GM12875 (cell line): ENCODE measurements at regions not wholly inside any gene's neighbourhood (a gene's known extent, or its start where the extent isn't known, plus 50 kb on each side); places are given as distances from the start of the nearest gene placed in this dataset.

ENCODE experiments used
- H3K4me3 ChIP-seq: one replicate; pipeline ENCODE4 v1.5.1; 2011; ENCODE audit warnings: low read depth, low read length, control low read depth
- TF ChIP-seq, protein P1 (sequence below): IDR thresholded peaks from 2 replicates; pipeline ENCODE4 v1.5.1; 2011; ENCODE audit warnings: low read depth, mild to moderate bottlenecking, control low read depth, inconsistent platforms, low read length, moderate library complexity, borderline replicate concordance; ENCODE audit not compliant: insufficient read depth

DNA sequence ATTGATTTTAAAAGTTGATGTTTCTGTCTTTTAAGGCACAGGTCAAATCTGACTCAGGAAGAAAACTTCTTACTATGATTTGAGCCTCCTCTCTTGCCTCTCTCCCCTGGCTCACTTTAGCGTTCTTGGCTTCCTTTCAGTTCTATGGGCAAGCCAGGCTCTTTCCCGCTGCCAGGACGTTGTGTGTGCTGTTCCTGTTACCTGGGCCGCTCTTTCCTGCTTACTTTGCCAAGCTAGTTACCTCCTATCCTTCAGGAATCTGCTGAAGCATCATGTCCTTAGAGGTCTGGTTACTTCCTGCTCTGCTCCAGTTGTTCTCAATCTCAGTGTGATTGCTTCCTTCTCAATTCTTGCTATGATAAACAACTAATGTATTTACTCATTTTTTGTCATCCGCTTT is 1108.5 kb upstream of the EEF2KMT start:
- TF ChIP-seq, protein P1, sequence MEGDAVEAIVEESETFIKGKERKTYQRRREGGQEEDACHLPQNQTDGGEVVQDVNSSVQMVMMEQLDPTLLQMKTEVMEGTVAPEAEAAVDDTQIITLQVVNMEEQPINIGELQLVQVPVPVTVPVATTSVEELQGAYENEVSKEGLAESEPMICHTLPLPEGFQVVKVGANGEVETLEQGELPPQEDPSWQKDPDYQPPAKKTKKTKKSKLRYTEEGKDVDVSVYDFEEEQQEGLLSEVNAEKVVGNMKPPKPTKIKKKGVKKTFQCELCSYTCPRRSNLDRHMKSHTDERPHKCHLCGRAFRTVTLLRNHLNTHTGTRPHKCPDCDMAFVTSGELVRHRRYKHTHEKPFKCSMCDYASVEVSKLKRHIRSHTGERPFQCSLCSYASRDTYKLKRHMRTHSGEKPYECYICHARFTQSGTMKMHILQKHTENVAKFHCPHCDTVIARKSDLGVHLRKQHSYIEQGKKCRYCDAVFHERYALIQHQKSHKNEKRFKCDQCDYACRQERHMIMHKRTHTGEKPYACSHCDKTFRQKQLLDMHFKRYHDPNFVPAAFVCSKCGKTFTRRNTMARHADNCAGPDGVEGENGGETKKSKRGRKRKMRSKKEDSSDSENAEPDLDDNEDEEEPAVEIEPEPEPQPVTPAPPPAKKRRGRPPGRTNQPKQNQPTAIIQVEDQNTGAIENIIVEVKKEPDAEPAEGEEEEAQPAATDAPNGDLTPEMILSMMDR, result no peak
- no peak overlapping the region for H3K4me3 ChIP-seq

DNA sequence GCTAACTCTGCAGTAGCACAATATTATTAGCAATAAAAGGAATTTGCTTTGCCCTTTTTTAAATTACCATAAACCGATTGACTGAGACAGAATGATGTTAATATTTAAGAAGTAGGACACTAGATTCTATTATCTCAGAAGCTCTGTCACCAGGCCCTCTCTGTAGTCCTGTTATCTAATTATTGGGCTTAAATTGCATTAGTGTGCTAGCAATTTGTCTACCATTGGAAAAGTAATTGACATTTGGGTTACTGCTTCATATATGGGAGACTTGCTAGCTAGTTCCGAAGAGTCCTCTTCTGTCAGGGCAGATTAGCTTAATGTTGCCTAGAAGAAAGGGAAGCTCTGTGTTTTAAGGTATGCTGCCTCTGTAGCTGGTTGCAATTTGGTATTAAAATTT is 1107.3 kb upstream of the EEF2KMT start:
- H3K4me3 ChIP-seq, result no peak overlapping the region
- TF ChIP-seq, protein P1, result no peak

DNA sequence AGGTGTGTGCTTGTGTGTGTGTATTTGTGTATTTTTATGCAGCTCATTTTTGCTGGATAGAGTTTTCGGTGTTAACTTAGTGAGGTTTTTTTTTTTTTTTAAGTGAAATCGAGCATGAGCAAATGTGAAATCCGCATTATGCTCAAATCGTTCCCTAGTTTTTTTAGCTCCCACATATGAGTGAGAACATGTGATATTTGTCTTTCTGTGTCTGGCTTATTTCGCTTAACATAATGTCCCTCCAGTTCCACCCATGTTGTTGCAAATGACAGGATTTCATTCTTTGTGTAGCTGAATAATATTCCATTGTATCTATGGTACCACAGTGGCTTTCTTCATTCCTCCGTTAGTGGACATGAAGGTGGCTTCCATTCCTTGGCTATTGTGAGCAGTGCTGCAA is 1103.3 kb upstream of the EEF2KMT start:
- H3K4me3 ChIP-seq, result no peak overlapping the region
- TF ChIP-seq, protein P1, result no peak

DNA sequence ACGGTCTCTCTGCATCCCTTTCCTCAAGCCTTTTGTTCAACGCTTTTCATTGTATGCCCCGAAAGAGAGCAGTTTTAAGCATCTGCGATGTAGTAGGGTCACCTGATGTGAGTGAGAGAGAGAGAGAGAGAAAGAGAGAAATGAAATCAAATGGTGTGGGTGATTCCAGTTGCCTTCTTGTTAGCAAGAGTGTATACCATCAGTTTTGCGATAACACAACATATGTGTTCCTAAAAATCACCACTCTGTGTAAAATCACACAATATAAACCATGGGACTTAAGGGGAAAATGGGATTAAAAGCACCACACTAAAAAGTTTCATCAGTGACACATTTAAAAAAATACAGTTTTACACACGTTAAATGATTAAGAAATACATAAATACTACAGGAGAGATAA is 1102.7 kb upstream of the EEF2KMT start:
- TF ChIP-seq, protein P1, result no peak
- H3K4me3 ChIP-seq, result no peak overlapping the region

DNA sequence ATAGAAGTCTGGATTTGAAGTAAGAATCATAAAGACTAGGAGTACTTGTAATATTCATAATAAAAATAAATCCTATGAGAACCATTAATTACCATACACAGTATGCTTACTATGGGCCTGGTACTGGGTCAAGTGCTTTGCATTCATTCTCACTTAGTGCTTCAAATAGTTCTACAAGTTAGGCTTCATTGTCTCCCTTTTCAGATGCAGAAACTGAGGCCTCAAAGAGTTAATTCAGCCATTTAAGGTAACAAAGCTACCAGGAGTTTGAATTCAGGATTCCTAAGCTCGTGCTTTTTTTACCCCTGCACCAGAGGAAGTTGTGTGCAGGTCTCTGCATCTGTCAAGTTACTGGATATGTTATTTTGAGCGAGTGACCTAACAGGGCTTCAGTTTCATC is 1098.4 kb upstream of the EEF2KMT start:
- no peak overlapping the region for H3K4me3 ChIP-seq
- TF ChIP-seq, protein P1, result no peak

DNA sequence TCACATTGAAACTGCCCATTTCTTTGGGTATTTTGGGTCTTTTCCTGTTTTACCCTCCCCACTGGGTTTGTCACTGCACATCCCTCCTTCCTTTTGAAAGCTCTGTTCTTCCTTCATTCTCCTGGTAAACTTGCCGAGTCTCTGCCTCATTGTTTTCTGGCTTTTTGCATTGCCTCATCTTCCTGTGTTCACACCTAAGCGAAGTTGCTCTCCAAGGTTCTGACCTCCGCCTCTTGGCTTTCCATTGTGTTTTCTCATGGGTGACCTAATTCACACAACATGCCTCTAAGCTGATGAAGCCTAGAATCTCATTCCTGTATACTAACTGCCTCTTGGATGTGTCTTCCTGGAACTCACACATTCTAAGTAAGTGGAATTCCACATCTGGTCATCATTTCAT is 1096.1 kb upstream of the EEF2KMT start:
- H3K4me3 ChIP-seq, result no peak overlapping the region
- TF ChIP-seq, protein P1, result no peak

DNA sequence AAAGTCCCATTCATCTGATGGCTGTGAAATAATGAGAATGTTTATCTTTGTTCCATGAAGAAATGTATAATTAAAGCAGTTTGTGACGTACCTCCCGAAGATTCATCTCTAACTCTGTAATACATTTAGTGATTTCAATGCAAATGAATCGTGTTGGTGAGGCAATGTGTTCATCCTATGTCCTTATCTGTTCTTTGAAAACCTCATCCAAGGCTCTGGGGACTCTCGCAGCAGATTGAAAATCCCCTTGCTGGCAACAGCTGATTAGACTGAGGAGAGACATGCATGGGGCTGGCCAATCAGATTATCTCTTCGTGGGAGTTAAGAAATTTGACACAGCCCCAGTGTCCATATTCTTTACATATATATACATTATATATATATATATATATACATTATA is 1095.4 kb upstream of the EEF2KMT start:
- TF ChIP-seq, protein P1, result no peak

More for the DNA sequence above, 1095.4 kb upstream of the EEF2KMT start:
- no peak overlapping the region for H3K4me3 ChIP-seq
